Esophagus muscularis mucosa (tissue), 4 donors: ENCODE measurements at regions not wholly inside any gene's neighbourhood (a gene's known extent, or its start where the extent isn't known, plus 50 kb on each side); places are given as distances from the start of the nearest gene placed in this dataset.

Experiments used
- DNase-seq: peaks from one replicate; pipeline ENCODE4 v3.0.0-alpha.2; 2017; ENCODE audit errors: extremely low spot score
- H3K27ac ChIP-seq, 4 donors: fragments of 200-600 bp; sonication (generic); replicated peaks in 1 of 4; 1 replicate in 3 of 4; 2 replicates in 1 of 4; pipeline ENCODE4 v1.5.1; 2016 to 2019; ENCODE audit warnings: mild to moderate bottlenecking in 1 of 4
- H3K27me3 ChIP-seq, 4 donors: fragments of 200-600 bp; sonication (generic); one replicate each; pipeline versions ENCODE4 v1.5.1 to v1.6.0; 2016 to 2019
- H3K36me3 ChIP-seq, 4 donors: fragments of 200-600 bp; sonication (generic); one replicate each; pipeline ENCODE4 v1.5.1; 2016 to 2019
- H3K4me1 ChIP-seq, 4 donors: fragments of 200-600 bp; sonication (generic); one replicate each; pipeline ENCODE4 v1.5.1; 2016 to 2019
- H3K4me3 ChIP-seq, 4 donors: fragments of 200-600 bp; sonication (generic); 1 replicate in 2 of 4; 2 replicates in 2 of 4; pipeline ENCODE4 v1.5.1; 2016 to 2019; ENCODE audit warnings: mild to moderate bottlenecking in 4 of 4, moderate library complexity in 1 of 4
- H3K9me3 ChIP-seq, 4 donors: fragments of 200-600 bp; sonication (generic); 1 replicate in 3 of 4; 2 replicates in 1 of 4; pipeline ENCODE4 v1.5.1; 2016 to 2019
- CTCF ChIP-seq, 3 experiments: fragments of 200-600 bp in 2 of 3; fragments of 450-650 bp in 1 of 3; sonication (generic) in 2 of 3; IDR thresholded peaks; one replicate each; pipeline ENCODE4 v1.5.1; 2017 to 2019; ENCODE audit warnings: antibody characterized with exemption in 3 of 3, mild to moderate bottlenecking in 2 of 3, moderate library complexity in 1 of 3
- EP300 ChIP-seq: sonication (generic); formaldehyde crosslinking; IDR thresholded peaks from one replicate; pipeline ENCODE4 v1.6.1; 2017; ENCODE audit warnings: antibody characterized with exemption
- POLR2A ChIP-seq: fragments of 450-650 bp; IDR thresholded peaks from one replicate; pipeline ENCODE4 v1.6.1; 2017; ENCODE audit warnings: antibody characterized with exemption, moderate library complexity, mild to moderate bottlenecking, low read depth
- POLR2AphosphoS5 ChIP-seq, 2 donors: sonication (generic); formaldehyde crosslinking; IDR thresholded peaks; one replicate each; pipeline ENCODE4 v1.6.1; 2017; ENCODE audit warnings: antibody characterized with exemption in 2 of 2
- WGBS: methylation state at CpG from one replicate; pipeline ENCODE4 v1.1.5; 2018; 5-methylcytosine and 5-hydroxymethylcytosine counted together
- intact Hi-C: fragments of 100-400 bp; cut with DNase I; formaldehyde crosslinking; loops from one replicate; pipeline ENCODE4 v1.15.1; 2023

GRCh38 chr2:147521936-147522335 lies 322.9 kb upstream of the ACVR2A start:
- whole genome bisulfite sequencing, result 91% methylated on average over 3 of the region's 3 CpGs
- Histone ChIP-seq H3K27me3 (no peaks in the 10 kb centered on the region), H3K4me1 (peaks cover 7 to 20% (median 16%) of the 10 kb centered on the region in 4 donors), H3K4me3 (no peak overlapping the region), H3K36me3 (no peaks in the 10 kb centered on the region), H3K27ac (no peak overlapping the region), H3K9me3 (peaks cover 0 to 5% (median 0%) of the 10 kb centered on the region in 4 donors)
- DNase-seq, result no peak
- intact Hi-C loops, result no loop called here
- TF ChIP-seq POLR2A (no peak), EP300 (no peak), CTCF (IDR thresholded peaks at IDR 0.05) (no peak), POLR2AphosphoS5 (IDR thresholded peaks at IDR 0.05) (no peak)

GRCh38 chr2:147520817-147521216 lies 324.0 kb upstream of the ACVR2A start:
- no peak for TF ChIP-seq CTCF (IDR thresholded peaks at IDR 0.05)
- TF ChIP-seq EP300, result no peak
- no peak for TF ChIP-seq POLR2AphosphoS5 (IDR thresholded peaks at IDR 0.05)
- TF ChIP-seq POLR2A, result no peak
- WGBS, result 93% methylated on average over 3 of the region's 3 CpGs
- no peaks in the 10 kb centered on the region for H3K27me3 ChIP-seq
- peaks cover 0 to 5% (median 0%) of the 10 kb centered on the region in 4 donors for H3K9me3 ChIP-seq
- no peak overlapping the region for H3K4me3 ChIP-seq
- no peak overlapping the region for H3K27ac ChIP-seq
- intact Hi-C loops, result no loop called here
- DNase-seq, result no peak
- peaks cover 2 to 12% (median 8%) of the 10 kb centered on the region in 4 donors for H3K4me1 ChIP-seq
- no peaks in the 10 kb centered on the region for H3K36me3 ChIP-seq

GRCh38 chr2:147519178-147519577 lies 325.7 kb upstream of the ACVR2A start:
- no peaks in the 10 kb centered on the region for H3K27me3 ChIP-seq
- no peak for DNase-seq
- no peak overlapping the region for H3K27ac ChIP-seq
- H3K9me3 ChIP-seq, result peaks cover 0 to 5% (median 0%) of the 10 kb centered on the region in 4 donors
- whole genome bisulfite sequencing, result 75% methylated on average over 1 of the region's 2 CpGs
- intact Hi-C loops, result no loop called here
- no peak for TF ChIP-seq POLR2A
- H3K4me1 ChIP-seq, result peaks cover 0 to 4% (median 3%) of the 10 kb centered on the region in 4 donors
- no peaks in the 10 kb centered on the region for H3K36me3 ChIP-seq
- H3K4me3 ChIP-seq, result no peak overlapping the region

GRCh38 chr2:147515213-147515612 lies 329.6 kb upstream of the ACVR2A start:
- Histone ChIP-seq H3K4me3 (no peak overlapping the region), H3K9me3 (no peaks in the 10 kb centered on the region), H3K4me1 (peaks cover 0 to 17% (median 6%) of the 10 kb centered on the region in 4 donors), H3K27ac (no peak overlapping the region), H3K36me3 (no peaks in the 10 kb centered on the region), H3K27me3 (no peaks in the 10 kb centered on the region)
- intact Hi-C loops, result no loop called here
- TF ChIP-seq CTCF (IDR thresholded peaks at IDR 0.05) (no peak), POLR2A (no peak), POLR2AphosphoS5 (IDR thresholded peaks at IDR 0.05) (no peak), EP300 (no peak)
- 100% methylated on average over 1 of the region's 1 CpG for WGBS
- no peak for DNase-seq

- peak overlapping the region in 3 of 4 donors; percentile 1 to 34 (median 8) for H3K27ac ChIP-seq
Measured at GRCh38 chr2:147512206-147512605, 332.6 kb upstream of the ACVR2A start.

More at GRCh38 chr2:147512206-147512605, 332.6 kb upstream of the ACVR2A start:
- Histone ChIP-seq H3K4me1 (peaks cover 0 to 13% (median 5%) of the 10 kb centered on the region in 4 donors), H3K27me3 (no peaks in the 10 kb centered on the region), H3K36me3 (no peaks in the 10 kb centered on the region), H3K9me3 (no peaks in the 10 kb centered on the region), H3K4me3 (no peak overlapping the region)
- intact Hi-C loops, result no loop called here
- WGBS, result 77% methylated on average over 5 of the region's 5 CpGs
- DNase-seq, result no peak
- TF ChIP-seq POLR2A (no peak), CTCF (IDR thresholded peaks at IDR 0.05) (no peak), EP300 (no peak), POLR2AphosphoS5 (IDR thresholded peaks at IDR 0.05) (no peak)
